Psoas muscle (tissue), 7 donors: ENCODE measurements at regions not wholly inside any gene's neighbourhood (a gene's known extent, or its start where the extent isn't known, plus 50 kb on each side); places are given as distances from the start of the nearest gene placed in this dataset.

ENCODE experiments used
- ATAC-seq, 4 donors: fragments of 200-7000 bp; cut with Tn5 transposase; one replicate each; pipeline ENCODE4 v1.9.1; 2020; ENCODE audit warnings: moderate library complexity in 3 of 4, mild to moderate bottlenecking in 2 of 4
- DNase-seq, 2 donors: peaks; one replicate each; pipeline ENCODE4 v3.0.0-alpha.2; 2020
- H3K27ac ChIP-seq: fragments of 200-600 bp; one replicate; pipeline ENCODE4 v1.8.0; 2022
- H3K27me3 ChIP-seq, 3 donors: fragments of 200-600 bp in 1 of 3; one replicate each; pipeline versions ENCODE4 v1.6.1 to v1.8.0; 2013 to 2022; ENCODE audit warnings: low read length in 2 of 3, mild to moderate bottlenecking in 2 of 3, moderate library complexity in 1 of 3; ENCODE audit not compliant: insufficient read depth in 3 of 3
- H3K36me3 ChIP-seq, 2 donors: fragments of 200-600 bp in 1 of 2; one replicate each; pipeline versions ENCODE4 v1.6.1 to v1.8.0; 2013 to 2022; ENCODE audit warnings: low read depth in 1 of 2, mild to moderate bottlenecking in 1 of 2, moderate library complexity in 1 of 2; ENCODE audit not compliant: insufficient read depth in 1 of 2
- H3K4me1 ChIP-seq: fragments of 200-600 bp; one replicate; pipeline ENCODE4 v1.8.0; 2022
- H3K4me3 ChIP-seq: fragments of 200-600 bp; one replicate; pipeline ENCODE4 v1.8.0; 2022; ENCODE audit warnings: mild to moderate bottlenecking
- H3K9me3 ChIP-seq: fragments of 200-600 bp; one replicate; pipeline ENCODE4 v1.8.0; 2022
- WGBS, 3 donors: extraction: QIAGEN DNeasy Blood & Tissue Kit; methylation state at CpG; one replicate each; pipeline versions ENCODE4 v1.1.6 to v1.1.7; 2013; 5-methylcytosine and 5-hydroxymethylcytosine counted together
- intact Hi-C, 2 donors: fragments of 100-400 bp; cut with DNase I; formaldehyde crosslinking; loops; one replicate each; pipeline versions ENCODE4 v1.11.0 to v1.14.2; 2022
- TF ChIP-seq, protein P1 (sequence below): fragments of 200-600 bp; IDR thresholded peaks from one replicate; pipeline ENCODE4 v1.8.0; 2022; ENCODE audit warnings: antibody characterized with exemption
- donor health status: healthy with polysubstance abuse.
- donor health status: DM: no; HTN: no; CAD: no; lungs with moderate emphysema.
- donor health status: Bipolar disorder and iron deficiency.
- donor health status: healthy.
- donor health status: DM: yes; HTN: yes; CAD: no.
- donor health status: DM: no; HTN: no; CAD: no.
- donor health status: DM: yes; HTN: yes; CAD: no.

DNA sequence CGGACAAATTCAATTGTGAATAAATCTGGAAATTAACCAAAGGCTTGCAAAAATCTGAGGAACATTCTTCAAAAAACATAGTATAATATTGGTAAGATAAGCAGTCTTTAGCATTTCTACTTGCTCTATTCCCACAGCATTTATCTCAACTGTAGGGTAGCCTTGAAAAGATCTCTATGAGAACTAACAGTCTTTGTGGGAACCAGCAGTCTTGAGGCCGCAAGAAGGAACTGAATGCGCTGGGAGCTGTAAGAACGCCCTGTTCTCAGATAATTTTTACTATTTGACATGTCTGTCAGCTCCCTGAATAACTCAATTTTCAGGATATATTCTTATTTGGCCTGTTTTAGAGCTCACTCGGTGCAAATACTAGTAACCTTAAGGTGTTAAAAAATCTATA lies 519.3 kb upstream of the CXorf51A start:
- WGBS, 3 donors = 77 to 86% (median 78%) methylated on average over 5 of the region's 5 CpGs
- TF ChIP-seq, protein P1, sequence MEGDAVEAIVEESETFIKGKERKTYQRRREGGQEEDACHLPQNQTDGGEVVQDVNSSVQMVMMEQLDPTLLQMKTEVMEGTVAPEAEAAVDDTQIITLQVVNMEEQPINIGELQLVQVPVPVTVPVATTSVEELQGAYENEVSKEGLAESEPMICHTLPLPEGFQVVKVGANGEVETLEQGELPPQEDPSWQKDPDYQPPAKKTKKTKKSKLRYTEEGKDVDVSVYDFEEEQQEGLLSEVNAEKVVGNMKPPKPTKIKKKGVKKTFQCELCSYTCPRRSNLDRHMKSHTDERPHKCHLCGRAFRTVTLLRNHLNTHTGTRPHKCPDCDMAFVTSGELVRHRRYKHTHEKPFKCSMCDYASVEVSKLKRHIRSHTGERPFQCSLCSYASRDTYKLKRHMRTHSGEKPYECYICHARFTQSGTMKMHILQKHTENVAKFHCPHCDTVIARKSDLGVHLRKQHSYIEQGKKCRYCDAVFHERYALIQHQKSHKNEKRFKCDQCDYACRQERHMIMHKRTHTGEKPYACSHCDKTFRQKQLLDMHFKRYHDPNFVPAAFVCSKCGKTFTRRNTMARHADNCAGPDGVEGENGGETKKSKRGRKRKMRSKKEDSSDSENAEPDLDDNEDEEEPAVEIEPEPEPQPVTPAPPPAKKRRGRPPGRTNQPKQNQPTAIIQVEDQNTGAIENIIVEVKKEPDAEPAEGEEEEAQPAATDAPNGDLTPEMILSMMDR = no peak
- H3K9me3 ChIP-seq = no peaks in the 10 kb centered on the region
- no peak overlapping the region for H3K27ac ChIP-seq
- DNase-seq = no peak
- H3K4me1 ChIP-seq = no peaks in the 10 kb centered on the region
- H3K36me3 ChIP-seq = no peaks in the 10 kb centered on the region
- no peak overlapping the region for H3K4me3 ChIP-seq
- no peak for ATAC-seq
- intact Hi-C loops = no loop called here
- no peaks in the 10 kb centered on the region for H3K27me3 ChIP-seq

GRCh38 chrX:147322496-147322895 lies 508.0 kb upstream of the CXorf51A start:
- Histone ChIP-seq H3K27ac (no peak overlapping the region), H3K4me3 (no peak overlapping the region), H3K27me3 (no peaks in the 10 kb centered on the region), H3K36me3 (no peaks in the 10 kb centered on the region), H3K9me3 (no peaks in the 10 kb centered on the region), H3K4me1 (no peaks in the 10 kb centered on the region)
- TF ChIP-seq, protein P1 = no peak
- intact Hi-C loops = no loop called here
- 76 to 91% (median 90%) methylated on average over 3 of the region's 3 CpGs for WGBS, 3 donors
- no peak for ATAC-seq
- no peak for DNase-seq

- TF ChIP-seq, protein P1 = no peak
- H3K9me3 ChIP-seq = no peaks in the 10 kb centered on the region
- no peak overlapping the region for H3K4me3 ChIP-seq
- no peak overlapping the region for H3K27ac ChIP-seq
- WGBS, 3 donors = 63 to 71% (median 65%) methylated on average over 1 of the region's 1 CpG
- H3K27me3 ChIP-seq = no peaks in the 10 kb centered on the region
- ATAC-seq (no peak), DNase-seq (no peak)
- H3K4me1 ChIP-seq = no peaks in the 10 kb centered on the region
- intact Hi-C loops = no loop called here
- no peaks in the 10 kb centered on the region for H3K36me3 ChIP-seq
Observed at GRCh38 chrX:147315483-147315882, 500.9 kb upstream of the CXorf51A start.
